ENCODE measurements at regions not wholly inside any gene's neighbourhood (a gene's known extent, or its start where the extent isn't known, plus 50 kb on each side); places are given as distances from the start of the nearest gene placed in this dataset.

DNA sequence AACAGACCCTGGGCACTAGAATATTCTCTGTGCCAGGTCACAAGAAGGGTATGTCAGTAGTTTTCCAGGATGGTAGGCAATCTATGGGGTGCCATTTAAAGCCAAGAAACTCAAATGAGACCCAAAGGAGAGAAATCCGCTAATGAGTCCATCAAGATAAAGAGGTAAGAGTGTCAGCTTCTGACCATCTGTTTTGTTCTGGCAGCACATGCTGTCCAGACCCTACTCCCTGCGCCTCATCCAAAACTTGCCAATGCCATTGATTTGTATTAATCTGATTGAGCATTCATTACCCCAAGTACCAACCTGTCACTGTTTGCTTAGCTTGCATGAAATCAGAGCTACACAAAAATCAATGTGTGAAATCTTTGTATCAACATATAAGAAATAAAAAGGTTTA lies 229.0 kb downstream of the BLID start:
- Mint-ChIP-seq H3K27me3 (ENCODE audit: unreplicated experiment) (peaks cover 1% of the 10 kb centered on the region), H3K4me3 (ENCODE audit: unreplicated experiment) (no peak overlapping the region), H3K27ac (ENCODE audit: unreplicated experiment) (no peak overlapping the region), H3K36me3 (ENCODE audit: low read depth, unreplicated experiment) (no peaks in the 10 kb centered on the region), H3K4me1 (ENCODE audit: unreplicated experiment) (peaks cover 7% of the 10 kb centered on the region), H3K9me3 (ENCODE audit: unreplicated experiment) (no peaks in the 10 kb centered on the region)
- TF ChIP-seq, protein P1, sequence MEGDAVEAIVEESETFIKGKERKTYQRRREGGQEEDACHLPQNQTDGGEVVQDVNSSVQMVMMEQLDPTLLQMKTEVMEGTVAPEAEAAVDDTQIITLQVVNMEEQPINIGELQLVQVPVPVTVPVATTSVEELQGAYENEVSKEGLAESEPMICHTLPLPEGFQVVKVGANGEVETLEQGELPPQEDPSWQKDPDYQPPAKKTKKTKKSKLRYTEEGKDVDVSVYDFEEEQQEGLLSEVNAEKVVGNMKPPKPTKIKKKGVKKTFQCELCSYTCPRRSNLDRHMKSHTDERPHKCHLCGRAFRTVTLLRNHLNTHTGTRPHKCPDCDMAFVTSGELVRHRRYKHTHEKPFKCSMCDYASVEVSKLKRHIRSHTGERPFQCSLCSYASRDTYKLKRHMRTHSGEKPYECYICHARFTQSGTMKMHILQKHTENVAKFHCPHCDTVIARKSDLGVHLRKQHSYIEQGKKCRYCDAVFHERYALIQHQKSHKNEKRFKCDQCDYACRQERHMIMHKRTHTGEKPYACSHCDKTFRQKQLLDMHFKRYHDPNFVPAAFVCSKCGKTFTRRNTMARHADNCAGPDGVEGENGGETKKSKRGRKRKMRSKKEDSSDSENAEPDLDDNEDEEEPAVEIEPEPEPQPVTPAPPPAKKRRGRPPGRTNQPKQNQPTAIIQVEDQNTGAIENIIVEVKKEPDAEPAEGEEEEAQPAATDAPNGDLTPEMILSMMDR (IDR thresholded peaks at IDR 0.05; ENCODE audit: unreplicated experiment), result no peak
- no peak for DNase-seq (ENCODE audit: low spot score)

DNA sequence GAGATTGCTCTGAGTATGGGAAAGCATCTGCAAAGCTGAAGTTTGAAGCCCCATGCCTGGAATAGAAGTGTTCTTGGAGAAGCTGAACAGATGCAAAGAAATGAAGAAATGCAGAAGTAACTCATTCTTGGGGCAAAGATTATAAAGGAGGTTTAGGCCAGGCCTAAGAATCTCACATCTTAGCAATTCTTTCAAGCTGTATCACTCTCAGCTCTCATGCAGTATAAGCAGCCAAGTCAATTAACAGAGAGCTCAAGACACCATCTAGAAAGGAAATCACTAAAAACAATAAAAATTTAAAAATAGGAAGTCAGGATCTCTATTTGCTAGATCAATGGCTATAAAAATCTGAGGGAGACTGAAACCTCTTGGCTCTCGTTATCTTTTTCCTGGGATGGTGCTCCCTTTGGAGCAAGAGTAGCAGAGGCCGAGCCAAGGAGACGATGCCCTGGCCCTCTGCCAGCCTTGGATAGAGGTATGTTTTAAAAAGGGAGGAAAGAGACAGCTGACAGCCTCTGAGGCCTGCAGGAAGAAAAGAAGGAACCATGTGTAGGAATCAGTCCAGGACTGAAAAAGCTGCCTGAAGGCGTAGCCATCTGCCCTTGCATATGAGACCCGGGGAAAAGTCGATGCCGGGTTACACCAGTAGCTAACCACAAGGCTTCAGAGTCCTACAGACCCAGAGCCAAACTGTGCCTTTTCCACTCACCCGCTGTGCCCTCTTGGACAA lies 229.8 kb downstream of the BLID start:
- Mint-ChIP-seq H3K27ac (ENCODE audit: unreplicated experiment) (no peak overlapping the region), H3K36me3 (ENCODE audit: low read depth, unreplicated experiment) (no peaks in the 10 kb centered on the region), H3K27me3 (ENCODE audit: unreplicated experiment) (peaks cover 1% of the 10 kb centered on the region), H3K9me3 (ENCODE audit: unreplicated experiment) (no peaks in the 10 kb centered on the region), H3K4me1 (ENCODE audit: unreplicated experiment) (no peaks in the 10 kb centered on the region), H3K4me3 (ENCODE audit: unreplicated experiment) (no peak overlapping the region)
- DNase-seq (ENCODE audit: low spot score), result no peak
- TF ChIP-seq, protein P1 (IDR thresholded peaks at IDR 0.05; ENCODE audit: unreplicated experiment), result no peak

DNA sequence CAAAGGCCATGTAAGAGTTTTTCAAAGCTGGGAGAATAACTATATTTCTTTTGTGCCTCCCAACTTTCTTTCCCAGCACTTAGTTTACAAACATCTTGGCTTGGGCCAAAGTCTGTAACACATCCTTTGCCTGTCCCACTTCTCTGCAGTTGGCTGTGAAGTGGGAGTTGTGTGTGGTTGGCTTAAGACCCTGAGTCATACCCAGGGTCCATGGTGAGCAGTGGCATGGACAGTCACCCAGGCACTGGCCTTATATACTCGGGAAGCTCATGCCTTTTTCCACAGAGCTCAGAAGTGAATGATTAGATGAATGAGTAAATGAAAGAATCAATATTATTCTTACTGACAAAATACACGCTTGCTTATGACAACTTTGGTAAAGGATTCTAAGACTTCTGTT lies 231.4 kb downstream of the BLID start:
- H3K4me3 Mint-ChIP-seq (ENCODE audit: unreplicated experiment), result no peak overlapping the region
- H3K9me3 Mint-ChIP-seq (ENCODE audit: unreplicated experiment), result no peaks in the 10 kb centered on the region
- no peaks in the 10 kb centered on the region for H3K36me3 Mint-ChIP-seq (ENCODE audit: low read depth, unreplicated experiment)
- H3K4me1 Mint-ChIP-seq (ENCODE audit: unreplicated experiment), result peaks cover 9% of the 10 kb centered on the region
- H3K27me3 Mint-ChIP-seq (ENCODE audit: unreplicated experiment), result peaks cover 1% of the 10 kb centered on the region
- H3K27ac Mint-ChIP-seq (ENCODE audit: unreplicated experiment), result no peak overlapping the region
- no peak for DNase-seq (ENCODE audit: low spot score)
- TF ChIP-seq, protein P1 (IDR thresholded peaks at IDR 0.05; ENCODE audit: unreplicated experiment), result no peak

DNA sequence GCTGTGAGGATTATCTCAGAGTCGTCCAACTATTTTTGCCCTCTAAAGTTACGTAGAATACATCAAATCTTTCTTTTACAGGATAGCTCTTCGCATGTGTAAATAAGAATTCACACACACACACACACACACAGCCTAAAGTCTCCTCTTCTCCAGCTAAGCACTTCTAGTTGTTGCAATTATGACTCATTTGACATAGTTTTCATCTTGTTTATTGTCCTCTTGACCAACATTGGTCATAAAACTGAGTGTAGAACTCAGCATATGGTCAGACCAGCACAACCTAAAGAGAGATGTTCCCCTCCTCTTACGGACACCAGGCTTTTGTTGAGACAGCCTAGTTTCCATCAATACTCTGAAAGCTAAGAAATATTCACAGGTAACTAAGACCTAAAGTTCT lies 234.2 kb downstream of the BLID start:
- Mint-ChIP-seq H3K27me3 (ENCODE audit: unreplicated experiment) (peaks cover 1% of the 10 kb centered on the region), H3K4me1 (ENCODE audit: unreplicated experiment) (peaks cover 13% of the 10 kb centered on the region)

DNA sequence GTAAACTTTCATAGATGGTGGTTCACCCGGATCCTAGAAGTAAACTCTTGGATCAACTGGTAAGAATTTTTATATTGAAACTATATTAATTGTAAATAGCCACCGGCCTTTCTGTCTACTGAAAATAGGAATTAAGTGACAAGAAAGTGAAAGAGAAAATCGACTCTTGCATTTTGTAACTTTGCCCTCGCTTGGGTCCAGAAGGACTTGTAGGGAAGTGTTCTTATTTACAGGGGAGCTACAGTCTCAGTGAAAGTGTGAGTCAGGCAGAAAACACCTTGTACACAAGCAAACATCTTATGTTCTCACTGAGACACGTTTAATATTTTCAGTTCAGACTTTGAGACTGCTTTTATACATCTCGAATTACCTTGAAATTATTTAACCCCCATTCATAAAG lies 238.9 kb downstream of the BLID start:
- Mint-ChIP-seq H3K27ac (ENCODE audit: unreplicated experiment) (no peak overlapping the region), H3K27me3 (ENCODE audit: unreplicated experiment) (no peaks in the 10 kb centered on the region), H3K4me1 (ENCODE audit: unreplicated experiment) (peaks cover 13% of the 10 kb centered on the region), H3K36me3 (ENCODE audit: low read depth, unreplicated experiment) (no peaks in the 10 kb centered on the region), H3K9me3 (ENCODE audit: unreplicated experiment) (no peaks in the 10 kb centered on the region), H3K4me3 (ENCODE audit: unreplicated experiment) (no peak overlapping the region)
- TF ChIP-seq, protein P1 (IDR thresholded peaks at IDR 0.05; ENCODE audit: unreplicated experiment), result no peak
- DNase-seq (ENCODE audit: low spot score), result no peak

More for the DNA sequence above, 234.2 kb downstream of the BLID start:
- Mint-ChIP-seq H3K9me3 (ENCODE audit: unreplicated experiment) (no peaks in the 10 kb centered on the region), H3K36me3 (ENCODE audit: low read depth, unreplicated experiment) (no peaks in the 10 kb centered on the region), H3K4me3 (ENCODE audit: unreplicated experiment) (no peak overlapping the region), H3K27ac (ENCODE audit: unreplicated experiment) (no peak overlapping the region)
- TF ChIP-seq, protein P1 (IDR thresholded peaks at IDR 0.05; ENCODE audit: unreplicated experiment), result no peak
- no peak for DNase-seq (ENCODE audit: low spot score)
